ENCODE measurements at regions not wholly inside any gene's neighbourhood (a gene's known extent, or its start where the extent isn't known, plus 50 kb on each side); places are given as distances from the start of the nearest gene placed in this dataset.

DNA sequence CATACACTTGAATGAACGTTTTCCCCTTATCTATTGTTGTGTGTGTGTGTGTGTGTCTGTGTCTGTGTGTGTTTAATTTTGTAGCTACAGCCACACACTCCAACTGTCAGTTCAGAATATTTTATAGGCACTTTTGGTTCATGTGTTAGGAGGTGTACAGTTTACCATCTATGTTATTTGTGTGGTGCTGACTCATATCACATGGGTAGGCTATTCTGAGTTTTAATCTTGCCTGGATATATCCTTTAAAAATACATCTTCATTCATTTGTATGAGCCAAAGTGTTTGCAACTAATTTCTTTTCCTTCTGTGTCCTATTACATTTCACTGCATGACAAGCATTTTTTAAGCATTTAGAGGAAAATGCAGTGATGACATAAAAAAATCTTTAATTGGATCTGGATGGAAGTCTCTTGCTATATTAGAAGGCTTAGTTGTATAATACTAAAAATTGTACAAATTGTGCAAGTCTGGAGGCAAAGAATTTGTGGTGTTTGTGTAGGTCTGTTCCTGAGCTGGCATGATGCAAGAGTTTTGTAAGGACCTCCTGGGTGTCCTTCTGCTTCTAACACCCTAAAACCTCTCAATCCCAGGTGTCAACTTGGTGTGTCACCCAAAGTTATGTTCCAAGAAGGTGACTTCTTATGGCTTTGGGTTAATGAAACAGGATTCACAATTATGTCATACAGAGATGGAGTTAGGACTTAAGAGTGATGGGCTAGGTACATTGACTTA, 52.4 kb upstream of the HMHB1 start:
- Histone ChIP-seq H3K4me1 (ENCODE audit: control insufficient read depth, low read length) (no peaks in the 10 kb centered on the region), H3K27me3 (ENCODE audit: control insufficient read depth, low read length) (no peaks in the 10 kb centered on the region), H3K4me2 (ENCODE audit: low read length) (no peak overlapping the region), H3K36me3 (ENCODE audit: control insufficient read depth, low read length) (no peaks in the 10 kb centered on the region), H3K27ac (ENCODE audit: low read depth, low read length) (no peak overlapping the region), H3K4me3 (ENCODE audit: low read length) (no peak overlapping the region), H3F3A (ENCODE audit: control insufficient read depth, insufficient read depth) (no peaks in the 10 kb centered on the region), H3K9me2 (replicated peaks; ENCODE audit: control insufficient read depth, low read length) (no peaks in the 10 kb centered on the region), H3K9me3 (ENCODE audit: control insufficient read depth, insufficient read depth, low read length) (no peaks in the 10 kb centered on the region), H3K79me2 (ENCODE audit: control insufficient read depth, low read length) (no peaks in the 10 kb centered on the region), H4K20me1 (ENCODE audit: control insufficient read depth, insufficient read depth, low read depth, low read length) (no peaks in the 10 kb centered on the region)
- TF ChIP-seq, protein P1, sequence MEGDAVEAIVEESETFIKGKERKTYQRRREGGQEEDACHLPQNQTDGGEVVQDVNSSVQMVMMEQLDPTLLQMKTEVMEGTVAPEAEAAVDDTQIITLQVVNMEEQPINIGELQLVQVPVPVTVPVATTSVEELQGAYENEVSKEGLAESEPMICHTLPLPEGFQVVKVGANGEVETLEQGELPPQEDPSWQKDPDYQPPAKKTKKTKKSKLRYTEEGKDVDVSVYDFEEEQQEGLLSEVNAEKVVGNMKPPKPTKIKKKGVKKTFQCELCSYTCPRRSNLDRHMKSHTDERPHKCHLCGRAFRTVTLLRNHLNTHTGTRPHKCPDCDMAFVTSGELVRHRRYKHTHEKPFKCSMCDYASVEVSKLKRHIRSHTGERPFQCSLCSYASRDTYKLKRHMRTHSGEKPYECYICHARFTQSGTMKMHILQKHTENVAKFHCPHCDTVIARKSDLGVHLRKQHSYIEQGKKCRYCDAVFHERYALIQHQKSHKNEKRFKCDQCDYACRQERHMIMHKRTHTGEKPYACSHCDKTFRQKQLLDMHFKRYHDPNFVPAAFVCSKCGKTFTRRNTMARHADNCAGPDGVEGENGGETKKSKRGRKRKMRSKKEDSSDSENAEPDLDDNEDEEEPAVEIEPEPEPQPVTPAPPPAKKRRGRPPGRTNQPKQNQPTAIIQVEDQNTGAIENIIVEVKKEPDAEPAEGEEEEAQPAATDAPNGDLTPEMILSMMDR (IDR thresholded peaks at IDR 0.05; ENCODE audit: low read depth, low read length, poor library complexity, severe bottlenecking) = no peak
- no peak for TF ChIP-seq EZH2phosphoT487 (IDR thresholded peaks at IDR 0.05; ENCODE audit: borderline replicate concordance, low read length)

DNA sequence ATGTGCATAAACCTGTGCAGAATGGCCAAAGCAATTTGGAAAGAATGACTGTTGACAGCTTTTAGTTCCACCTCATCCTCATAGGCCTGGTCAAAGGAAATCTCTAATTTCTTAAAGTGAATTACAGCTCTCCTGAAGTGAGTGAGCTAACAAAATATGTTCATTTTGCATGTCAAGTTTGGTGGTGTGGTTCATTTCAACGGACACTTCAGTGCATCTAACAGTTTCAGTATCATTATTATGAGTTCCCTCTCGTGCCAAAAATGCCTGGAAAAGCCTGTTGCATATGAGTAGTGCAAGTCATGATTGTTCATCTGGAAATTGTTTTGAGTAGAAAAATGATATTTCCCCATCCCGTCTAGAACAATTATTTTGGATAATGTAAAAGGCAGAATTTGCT, 53.2 kb upstream of the HMHB1 start:
- Histone ChIP-seq H3K4me3 (ENCODE audit: low read length) (no peak overlapping the region), H3K4me2 (ENCODE audit: low read length) (no peak overlapping the region), H3K79me2 (ENCODE audit: control insufficient read depth, low read length) (no peaks in the 10 kb centered on the region), H3F3A (ENCODE audit: control insufficient read depth, insufficient read depth) (no peaks in the 10 kb centered on the region), H3K9me2 (replicated peaks; ENCODE audit: control insufficient read depth, low read length) (no peaks in the 10 kb centered on the region), H3K27ac (ENCODE audit: low read depth, low read length) (no peak overlapping the region), H3K27me3 (ENCODE audit: control insufficient read depth, low read length) (no peaks in the 10 kb centered on the region), H3K36me3 (ENCODE audit: control insufficient read depth, low read length) (no peaks in the 10 kb centered on the region), H4K20me1 (ENCODE audit: control insufficient read depth, insufficient read depth, low read depth, low read length) (no peaks in the 10 kb centered on the region), H3K9me3 (ENCODE audit: control insufficient read depth, insufficient read depth, low read length) (no peaks in the 10 kb centered on the region), H3K4me1 (ENCODE audit: control insufficient read depth, low read length) (no peaks in the 10 kb centered on the region)
- TF ChIP-seq, protein P1 (IDR thresholded peaks at IDR 0.05; ENCODE audit: low read depth, low read length, poor library complexity, severe bottlenecking) = no peak
- no peak for TF ChIP-seq EZH2phosphoT487 (IDR thresholded peaks at IDR 0.05; ENCODE audit: borderline replicate concordance, low read length)

DNA sequence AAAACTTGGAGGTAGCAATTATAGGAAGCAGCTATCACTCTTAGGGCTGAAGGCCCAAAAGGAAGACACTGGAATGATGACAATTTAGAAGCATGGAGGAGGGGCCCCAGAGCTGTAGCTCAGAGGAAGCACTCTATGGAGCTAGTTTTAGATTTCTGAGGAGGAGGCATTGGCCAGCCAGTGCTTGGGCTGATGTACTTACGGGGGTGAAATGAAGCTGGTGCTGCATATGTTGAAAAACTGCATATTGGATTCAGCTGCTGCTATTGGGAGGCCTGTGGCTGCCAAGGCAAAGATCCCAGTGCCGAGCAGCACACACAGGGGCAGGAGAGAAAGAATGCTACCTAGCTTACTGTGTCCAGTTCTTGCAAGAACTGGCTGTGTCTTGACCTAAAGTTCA, 53.9 kb upstream of the HMHB1 start:
- Histone ChIP-seq H3K4me1 (ENCODE audit: control insufficient read depth, low read length) (no peaks in the 10 kb centered on the region), H3K27me3 (ENCODE audit: control insufficient read depth, low read length) (no peaks in the 10 kb centered on the region), H3K9me3 (ENCODE audit: control insufficient read depth, insufficient read depth, low read length) (no peaks in the 10 kb centered on the region), H3K9me2 (replicated peaks; ENCODE audit: control insufficient read depth, low read length) (no peaks in the 10 kb centered on the region), H3K79me2 (ENCODE audit: control insufficient read depth, low read length) (no peaks in the 10 kb centered on the region), H3K36me3 (ENCODE audit: control insufficient read depth, low read length) (no peaks in the 10 kb centered on the region), H3F3A (ENCODE audit: control insufficient read depth, insufficient read depth) (no peaks in the 10 kb centered on the region), H4K20me1 (ENCODE audit: control insufficient read depth, insufficient read depth, low read depth, low read length) (no peaks in the 10 kb centered on the region), H3K4me3 (ENCODE audit: low read length) (no peak overlapping the region), H3K27ac (ENCODE audit: low read depth, low read length) (no peak overlapping the region), H3K4me2 (ENCODE audit: low read length) (no peak overlapping the region)
- TF ChIP-seq, protein P1 (IDR thresholded peaks at IDR 0.05; ENCODE audit: low read depth, low read length, poor library complexity, severe bottlenecking) = no peak
- no peak for TF ChIP-seq EZH2phosphoT487 (IDR thresholded peaks at IDR 0.05; ENCODE audit: borderline replicate concordance, low read length)

Data from DOHH2 (cell line).